Hepatocyte (in vitro differentiated cells): ENCODE measurements at regions not wholly inside any gene's neighbourhood (a gene's known extent, or its start where the extent isn't known, plus 50 kb on each side); places are given as distances from the start of the nearest gene placed in this dataset.
"Not testable (repeated sequence)": the region's sequence is repeated elsewhere in the genome, so short reads cannot be mapped to it uniquely, and the experiment has no call there.

Experiments used
- EZH2 ChIP-seq: fragments of 200-600 bp; sonication (generic); IDR thresholded peaks from 2 replicates; pipeline ENCODE4 v1.6.1; 2016; ENCODE audit warnings: antibody characterized with exemption, mild to moderate bottlenecking, borderline replicate concordance
- EZH2phosphoT487 ChIP-seq: fragments of 200-600 bp; sonication (generic); IDR thresholded peaks from one replicate; pipeline ENCODE4 v1.6.1; 2018; ENCODE audit warnings: antibody characterized with exemption, mild to moderate bottlenecking, low read depth, moderate library complexity; ENCODE audit not compliant: unreplicated experiment, severe bottlenecking
- TF ChIP-seq, protein P1 (sequence below): fragments of 200-600 bp; sonication (generic); IDR thresholded peaks from 2 replicates; pipeline ENCODE4 v1.5.1; 2016; ENCODE audit warnings: antibody characterized with exemption, mild to moderate bottlenecking; ENCODE audit not compliant: poor library complexity

DNA sequence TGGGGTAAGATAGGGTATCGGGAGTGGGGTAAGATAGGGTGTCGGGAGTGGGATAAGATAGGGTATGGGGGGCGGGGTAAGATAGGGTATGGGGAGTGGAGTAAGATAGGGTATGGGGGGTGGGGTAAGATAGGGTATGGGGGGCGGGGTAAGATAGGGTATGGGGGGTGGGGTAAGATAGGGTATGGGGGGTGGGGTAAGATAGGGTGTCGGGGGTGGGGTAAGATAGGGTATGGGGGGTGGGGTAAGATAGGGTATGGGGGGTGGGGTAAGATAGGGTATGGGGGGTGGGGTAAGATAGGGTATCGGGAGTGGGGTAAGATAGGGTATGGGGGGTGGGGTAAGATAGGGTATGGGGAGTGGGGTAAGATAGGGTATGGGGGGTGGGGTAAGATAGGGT, 269.5 kb downstream of the TCERG1L start:
- not testable (repeated sequence) for TF ChIP-seq EZH2, EZH2phosphoT487
- TF ChIP-seq, protein P1, sequence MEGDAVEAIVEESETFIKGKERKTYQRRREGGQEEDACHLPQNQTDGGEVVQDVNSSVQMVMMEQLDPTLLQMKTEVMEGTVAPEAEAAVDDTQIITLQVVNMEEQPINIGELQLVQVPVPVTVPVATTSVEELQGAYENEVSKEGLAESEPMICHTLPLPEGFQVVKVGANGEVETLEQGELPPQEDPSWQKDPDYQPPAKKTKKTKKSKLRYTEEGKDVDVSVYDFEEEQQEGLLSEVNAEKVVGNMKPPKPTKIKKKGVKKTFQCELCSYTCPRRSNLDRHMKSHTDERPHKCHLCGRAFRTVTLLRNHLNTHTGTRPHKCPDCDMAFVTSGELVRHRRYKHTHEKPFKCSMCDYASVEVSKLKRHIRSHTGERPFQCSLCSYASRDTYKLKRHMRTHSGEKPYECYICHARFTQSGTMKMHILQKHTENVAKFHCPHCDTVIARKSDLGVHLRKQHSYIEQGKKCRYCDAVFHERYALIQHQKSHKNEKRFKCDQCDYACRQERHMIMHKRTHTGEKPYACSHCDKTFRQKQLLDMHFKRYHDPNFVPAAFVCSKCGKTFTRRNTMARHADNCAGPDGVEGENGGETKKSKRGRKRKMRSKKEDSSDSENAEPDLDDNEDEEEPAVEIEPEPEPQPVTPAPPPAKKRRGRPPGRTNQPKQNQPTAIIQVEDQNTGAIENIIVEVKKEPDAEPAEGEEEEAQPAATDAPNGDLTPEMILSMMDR, result not testable (repeated sequence)
